Activated CD4-positive, alpha-beta T cell treated with anti-CD3 and anti-CD28 coated beads, Interleukin-2, amount 50 U/mL, for 16 hours (primary cell): ENCODE measurements at regions not wholly inside any gene's neighbourhood (a gene's known extent, or its start where the extent isn't known, plus 50 kb on each side); places are given as distances from the start of the nearest gene placed in this dataset.
A peak's percentile ranks its signal among the peaks of the same experiment; 100 is the strongest.
"Not testable (repeated sequence)": the region's sequence is repeated elsewhere in the genome, so short reads cannot be mapped to it uniquely, and the experiment has no call there.

Experiments
- DNase-seq: peaks from one replicate; pipeline ENCODE4 v3.0.0-alpha.2; 2020

DNA sequence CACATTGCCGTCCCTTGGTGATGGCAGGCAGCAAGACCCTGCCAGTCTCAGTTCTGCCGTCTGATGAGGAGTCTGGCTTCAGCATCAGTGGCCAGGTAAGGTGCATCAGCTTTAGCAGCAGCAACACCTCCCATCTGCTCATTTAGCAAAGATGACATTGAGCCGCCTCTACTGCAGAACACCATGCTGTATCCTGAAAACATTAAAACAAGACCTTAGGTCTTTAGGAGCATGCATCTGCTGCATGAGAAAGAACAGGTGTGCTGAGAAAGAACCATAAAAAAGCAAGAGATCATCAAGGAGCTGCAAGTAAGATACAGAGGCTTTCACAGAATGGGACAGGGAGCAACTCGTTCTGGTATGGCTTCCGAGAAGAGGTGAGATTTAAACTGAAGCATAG lies 87.5 kb downstream of the SCN11A start:
- DNase-seq: no peak

DNA sequence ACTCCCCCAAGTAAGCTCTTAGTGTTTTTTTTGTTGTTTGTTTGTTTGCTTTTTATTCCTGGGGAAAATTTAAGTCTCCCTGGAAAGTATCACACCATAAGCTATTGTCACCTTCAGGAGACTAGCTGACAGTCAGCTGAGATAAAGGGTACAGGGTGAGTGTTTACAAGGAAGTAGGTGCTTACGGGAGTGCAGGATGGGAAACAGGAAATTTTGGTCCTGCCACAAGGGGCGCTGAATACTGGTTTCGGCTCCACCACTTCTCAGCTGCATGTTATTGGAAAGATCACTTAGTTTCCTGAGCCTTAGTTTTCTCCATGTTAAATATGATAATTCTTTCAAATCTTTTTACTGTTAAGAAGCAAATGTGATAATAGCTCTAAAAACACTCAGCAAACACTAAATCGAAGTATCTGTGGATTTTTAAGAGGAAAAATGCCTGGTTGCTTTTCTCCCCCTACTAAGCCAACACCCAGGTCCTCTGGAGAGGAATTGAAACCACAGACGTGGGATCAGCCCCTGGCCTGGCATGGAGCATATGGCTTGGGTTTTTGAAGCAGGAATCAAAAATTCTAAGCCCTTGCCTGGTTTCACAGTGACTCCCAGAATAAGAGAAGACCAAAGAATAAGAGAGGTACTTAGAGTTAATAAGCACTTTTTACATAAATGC lies 90.7 kb downstream of the SCN11A start:
- DNase-seq: peak; percentile 10

DNA sequence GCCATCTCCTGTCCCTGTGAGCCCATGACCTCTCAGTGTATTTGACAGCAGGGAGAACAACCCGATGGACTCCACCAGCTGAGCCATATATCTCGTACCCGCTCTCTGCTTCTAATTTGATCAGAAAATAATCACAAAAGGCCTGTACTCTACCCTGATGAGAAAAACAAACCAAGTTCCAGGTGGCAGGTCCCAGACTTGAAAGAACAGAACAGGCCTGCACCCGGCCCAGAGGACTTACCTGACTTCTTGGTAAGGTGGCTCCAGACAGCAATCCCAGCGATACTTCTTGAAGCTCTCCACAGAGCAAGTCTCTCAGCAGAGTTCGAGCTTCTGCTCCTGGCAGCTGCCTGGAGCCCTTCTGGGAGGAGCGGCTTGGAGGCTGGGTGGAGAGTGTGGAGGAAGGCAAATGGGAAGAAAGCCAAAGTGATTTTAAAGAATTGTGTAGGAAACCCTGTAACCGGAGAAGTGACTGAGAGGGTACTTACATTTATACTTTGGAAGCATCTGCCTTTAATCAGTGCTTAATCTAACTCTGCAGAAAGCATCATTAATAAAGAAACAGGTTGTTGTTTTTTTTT lies 91.6 kb downstream of the SCN11A start:
- DNase-seq: no peak

DNA sequence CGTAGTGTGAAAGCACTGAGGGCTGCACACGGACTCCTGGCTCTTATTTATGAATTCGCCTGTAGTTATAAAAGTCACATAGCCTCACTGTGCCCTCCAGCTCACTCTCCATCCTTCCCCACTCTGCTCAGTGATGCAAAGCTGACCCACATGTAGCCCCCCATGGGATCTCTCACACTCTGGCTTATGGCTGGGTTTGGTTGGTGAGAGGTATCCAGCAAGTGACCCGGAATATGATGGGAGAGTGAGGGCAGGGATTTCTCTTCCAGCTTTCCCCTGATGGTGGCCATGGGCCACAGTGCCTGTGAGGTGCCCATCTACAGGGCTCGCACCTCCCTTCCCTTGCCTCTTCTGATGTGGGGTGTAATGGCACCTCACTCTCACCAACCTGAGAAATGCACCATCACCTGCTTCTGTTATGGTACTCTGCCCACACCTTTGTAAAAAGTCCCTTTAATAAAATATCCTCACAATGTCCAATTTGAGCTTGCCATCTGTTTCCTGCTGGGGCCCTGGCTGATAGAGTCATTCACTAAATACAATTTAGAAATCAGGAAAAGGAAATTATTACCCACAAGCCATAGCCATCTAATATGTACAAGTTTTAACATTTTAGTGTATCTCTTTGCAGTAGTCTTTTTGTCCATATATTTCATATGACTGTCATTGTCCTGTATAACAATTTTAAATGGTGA lies 93.6 kb downstream of the SCN11A start:
- DNase-seq: no peak

DNA sequence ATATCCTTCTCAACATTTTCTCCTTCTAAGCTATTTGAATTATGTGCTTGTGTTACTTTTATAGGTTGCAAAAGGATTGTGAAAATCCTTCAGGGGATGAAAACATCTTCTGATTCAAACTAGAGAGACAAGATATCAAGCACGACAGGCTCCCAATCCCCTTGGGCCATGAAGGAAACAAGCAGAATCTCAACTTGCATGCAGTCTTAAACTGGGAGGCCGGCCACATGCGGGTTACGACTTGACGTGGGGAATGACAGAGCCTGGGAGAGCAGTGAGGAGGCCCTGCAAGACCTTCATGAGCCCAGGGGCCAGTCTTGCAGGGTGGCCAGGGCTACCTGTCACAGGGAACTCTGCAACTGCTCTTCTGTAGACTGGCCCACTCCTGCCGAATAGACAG lies 94.4 kb downstream of the SCN11A start:
- no peak for DNase-seq

DNA sequence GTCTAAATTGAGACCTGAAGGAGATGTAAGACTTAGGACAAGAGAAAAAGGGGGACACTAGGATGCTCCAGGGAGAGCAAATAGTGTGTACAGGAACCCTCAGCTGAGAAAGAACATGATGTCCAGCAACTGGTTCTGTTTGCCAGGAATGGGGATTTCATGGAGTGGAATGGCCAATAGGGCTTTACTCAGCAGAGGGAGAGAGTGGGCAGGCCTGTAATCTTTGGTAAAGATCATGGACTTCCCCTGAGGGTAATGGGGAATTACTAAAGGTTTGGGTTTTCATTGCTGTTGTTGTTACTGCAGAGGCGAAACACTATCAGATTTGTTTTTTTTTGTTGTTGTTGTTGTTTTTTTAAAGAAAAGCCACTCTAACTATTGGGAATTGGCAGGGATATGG lies 99.0 kb downstream of the SCN11A start:
- DNase-seq: no peak

DNA sequence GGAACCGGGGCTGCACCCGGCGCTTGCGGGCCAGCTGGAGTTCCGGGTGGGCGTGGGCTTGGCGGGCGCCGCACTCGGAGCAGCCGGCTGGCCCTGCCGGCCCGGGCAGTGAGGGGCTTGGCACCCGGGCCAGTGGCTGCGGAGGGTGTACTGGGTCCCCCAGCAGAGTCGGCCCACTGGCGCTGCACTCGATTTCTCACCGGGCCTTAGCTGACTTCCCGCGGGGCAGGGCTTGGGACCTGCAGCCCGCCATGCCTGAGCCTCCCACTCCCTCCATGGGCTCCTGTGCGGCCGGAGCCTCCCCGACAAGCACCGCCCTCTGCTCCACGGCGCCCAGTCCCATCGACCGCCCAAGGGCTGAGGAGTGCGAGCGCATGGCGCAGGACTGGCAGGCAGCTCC lies 100.6 kb downstream of the SCN11A start:
- not testable (repeated sequence) for DNase-seq

DNA sequence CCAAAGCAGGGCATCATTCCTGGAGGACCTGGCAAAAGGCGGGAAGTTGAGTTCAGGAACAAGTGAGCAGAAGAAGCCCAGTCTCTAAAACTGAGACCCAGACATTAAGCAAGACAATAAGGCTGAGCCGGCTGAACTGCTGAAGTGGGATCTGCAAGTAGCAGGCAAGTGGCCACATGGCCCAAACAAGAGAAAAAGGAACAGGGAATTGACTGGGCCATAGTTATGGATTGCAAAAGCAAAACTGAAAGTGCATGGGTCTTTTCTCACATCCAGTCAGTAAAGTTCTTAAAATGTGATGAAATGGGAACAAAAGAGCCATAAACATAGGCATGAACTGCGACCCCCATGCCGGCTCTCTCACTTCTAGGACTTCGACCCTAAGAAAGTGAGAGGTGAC lies 101.2 kb downstream of the SCN11A start:
- no peak for DNase-seq

DNA sequence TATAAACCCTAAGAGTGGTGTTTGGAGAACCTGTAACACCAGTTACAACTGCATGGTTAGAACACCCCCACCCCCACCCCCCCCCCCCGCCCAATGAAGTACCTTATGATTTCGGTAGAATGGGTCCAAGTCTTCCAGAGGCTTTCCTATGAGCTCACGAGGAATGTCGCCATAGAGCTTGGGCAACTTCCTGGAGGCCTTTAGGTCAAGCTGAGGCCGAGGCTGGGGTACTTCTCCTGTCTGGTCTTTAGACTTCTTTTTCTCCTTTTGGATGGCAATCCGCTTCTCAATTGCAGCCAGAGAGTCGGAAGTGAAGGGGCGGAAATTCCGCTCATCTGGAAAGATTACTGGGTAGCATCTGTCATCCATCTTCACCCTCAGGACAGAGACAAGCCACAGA lies 101.8 kb downstream of the SCN11A start:
- no peak for DNase-seq

DNA sequence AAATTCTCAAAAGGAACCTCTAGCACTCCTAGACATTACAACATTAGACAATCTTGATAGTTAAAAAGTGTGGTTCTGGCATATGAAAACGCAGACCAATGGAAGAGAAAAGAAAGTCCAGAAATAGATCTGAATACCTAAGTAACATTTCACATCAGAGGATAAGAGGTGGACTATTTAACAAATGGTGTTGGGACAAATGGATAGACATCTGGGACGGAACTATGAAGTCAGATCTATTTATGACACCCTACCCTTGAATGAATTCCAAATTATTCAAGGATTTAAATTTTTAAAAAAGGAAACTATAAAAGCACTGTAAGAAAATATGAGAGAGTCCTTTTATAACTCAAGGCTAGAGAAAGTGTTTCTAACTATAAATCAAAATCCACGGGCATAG lies 111.3 kb downstream of the SCN11A start:
- no peak for DNase-seq

DNA sequence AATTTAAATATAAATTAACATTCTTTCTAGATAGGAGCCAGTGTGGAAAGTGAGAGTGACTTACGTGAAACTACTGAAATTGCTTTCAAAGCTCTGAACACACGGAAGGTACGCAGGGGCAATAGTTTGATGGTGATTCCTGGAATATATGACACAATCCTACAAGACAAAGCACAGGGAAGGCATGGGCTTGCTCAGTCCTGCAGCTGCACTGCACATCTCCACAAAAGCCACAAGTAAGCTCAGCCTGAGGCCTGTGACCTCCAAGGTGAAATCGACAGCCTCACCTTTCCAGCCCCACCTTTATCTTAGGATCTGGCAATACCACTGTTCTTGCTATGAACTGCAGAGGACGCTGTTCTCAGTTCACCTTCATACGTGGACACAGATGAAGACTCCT lies 109.3 kb upstream of the SCN10A start:
- DNase-seq: no peak

DNA sequence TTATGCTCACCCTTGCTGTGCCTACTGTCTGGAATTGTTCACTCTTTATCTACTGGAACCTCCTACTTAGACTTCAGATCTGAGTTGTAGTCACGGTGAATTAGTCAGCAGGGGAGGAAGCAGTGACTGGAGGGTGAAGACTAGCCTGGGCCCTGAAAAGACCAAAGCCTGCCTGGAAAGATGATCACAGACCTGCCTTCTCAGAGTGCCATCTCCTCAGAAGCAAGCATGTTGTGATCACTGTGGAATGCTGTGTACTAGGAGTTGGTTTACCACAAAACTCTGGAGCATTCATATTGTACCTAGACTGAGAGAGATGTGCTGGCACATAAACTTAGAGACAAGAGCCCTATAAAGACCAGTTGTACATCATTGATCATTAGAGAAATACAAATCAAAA lies 100.7 kb upstream of the SCN10A start:
- DNase-seq: no peak

DNA sequence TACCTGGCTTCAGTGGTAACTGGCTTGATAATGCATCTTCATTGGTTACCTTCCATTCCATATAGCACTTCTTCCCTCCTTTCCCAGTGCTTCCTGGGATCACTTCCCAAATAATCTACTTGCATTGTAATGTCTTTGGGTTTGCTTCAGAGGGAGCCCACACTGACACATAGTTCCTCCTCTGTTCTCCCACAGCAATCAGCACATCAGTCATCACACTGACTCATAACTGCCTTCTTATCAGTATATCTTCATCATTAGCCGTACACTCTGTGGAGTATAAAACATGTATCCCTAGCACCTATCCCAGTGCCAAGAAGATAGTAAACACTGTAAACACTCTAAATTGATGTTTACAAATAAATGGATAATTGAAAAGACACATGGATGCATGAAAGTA lies 91.4 kb upstream of the SCN10A start:
- DNase-seq: no peak

DNA sequence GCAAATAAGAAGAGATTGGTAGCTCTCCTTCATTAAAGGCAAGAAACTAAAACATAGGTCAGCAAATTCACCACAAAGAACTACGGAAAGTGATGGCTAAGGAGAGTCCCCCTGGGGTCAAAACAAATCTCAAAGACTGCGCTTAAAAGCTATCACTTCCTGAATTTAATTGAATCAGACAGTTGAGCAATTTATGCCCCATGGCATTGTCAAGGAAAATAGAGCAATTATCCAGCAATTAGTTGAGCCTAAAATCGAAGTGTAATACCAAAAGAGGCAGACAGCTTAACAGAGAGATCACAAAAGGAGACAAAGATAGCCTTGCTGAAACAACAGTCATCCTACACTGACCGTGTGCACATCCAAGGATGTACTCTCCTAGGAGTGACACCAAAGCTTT lies 74.4 kb upstream of the SCN10A start:
- DNase-seq: no peak

DNA sequence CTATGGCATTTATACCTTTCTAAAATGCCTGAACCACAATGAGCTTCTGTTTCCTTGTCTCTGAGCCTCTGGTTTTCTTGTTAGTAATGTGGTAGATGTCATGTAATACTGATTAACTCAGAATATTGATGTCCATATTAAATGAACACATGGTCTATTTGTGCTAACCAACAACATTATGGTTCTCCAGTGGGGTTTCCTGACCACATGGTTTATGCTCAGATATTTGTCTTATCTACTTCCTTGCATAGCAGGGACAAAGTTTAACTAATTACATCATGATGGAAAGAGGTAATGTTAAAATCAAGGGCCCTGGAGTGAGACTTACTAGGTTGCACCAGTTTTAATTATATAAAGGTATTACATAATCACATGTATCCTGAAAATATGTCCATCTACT lies 62.6 kb upstream of the SCN10A start:
- no peak for DNase-seq
